ENCODE measurements at regions not wholly inside any gene's neighbourhood (a gene's known extent, or its start where the extent isn't known, plus 50 kb on each side); places are given as distances from the start of the nearest gene placed in this dataset.

DNA sequence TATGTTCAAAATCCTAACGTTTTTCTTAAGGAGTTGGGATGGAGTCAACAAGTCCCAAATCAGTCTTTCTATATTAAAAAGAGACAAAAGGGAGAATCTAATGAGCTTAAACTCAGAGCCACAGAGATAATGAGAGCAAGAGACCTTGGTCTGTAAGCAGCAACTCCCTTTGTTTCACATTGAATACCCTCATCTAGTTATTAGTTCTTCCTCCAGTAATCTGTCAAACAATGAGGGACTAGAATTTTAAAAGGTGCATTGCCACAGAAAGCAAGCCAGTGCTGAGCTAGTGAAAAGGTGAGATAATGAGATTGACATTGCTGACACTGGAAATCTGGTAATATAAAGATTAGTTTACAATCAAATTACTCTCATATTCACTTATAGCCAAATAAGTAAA lies 718.6 kb downstream of the DACH1 start:
- TF ChIP-seq, protein P1, sequence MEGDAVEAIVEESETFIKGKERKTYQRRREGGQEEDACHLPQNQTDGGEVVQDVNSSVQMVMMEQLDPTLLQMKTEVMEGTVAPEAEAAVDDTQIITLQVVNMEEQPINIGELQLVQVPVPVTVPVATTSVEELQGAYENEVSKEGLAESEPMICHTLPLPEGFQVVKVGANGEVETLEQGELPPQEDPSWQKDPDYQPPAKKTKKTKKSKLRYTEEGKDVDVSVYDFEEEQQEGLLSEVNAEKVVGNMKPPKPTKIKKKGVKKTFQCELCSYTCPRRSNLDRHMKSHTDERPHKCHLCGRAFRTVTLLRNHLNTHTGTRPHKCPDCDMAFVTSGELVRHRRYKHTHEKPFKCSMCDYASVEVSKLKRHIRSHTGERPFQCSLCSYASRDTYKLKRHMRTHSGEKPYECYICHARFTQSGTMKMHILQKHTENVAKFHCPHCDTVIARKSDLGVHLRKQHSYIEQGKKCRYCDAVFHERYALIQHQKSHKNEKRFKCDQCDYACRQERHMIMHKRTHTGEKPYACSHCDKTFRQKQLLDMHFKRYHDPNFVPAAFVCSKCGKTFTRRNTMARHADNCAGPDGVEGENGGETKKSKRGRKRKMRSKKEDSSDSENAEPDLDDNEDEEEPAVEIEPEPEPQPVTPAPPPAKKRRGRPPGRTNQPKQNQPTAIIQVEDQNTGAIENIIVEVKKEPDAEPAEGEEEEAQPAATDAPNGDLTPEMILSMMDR (IDR thresholded peaks at IDR 0.05; ENCODE audit: low read depth, low read length): no peak
- TF ChIP-seq POLR2A (IDR thresholded peaks at IDR 0.05; ENCODE audit: extremely low read depth, insufficient read length) (no peak), MYC (IDR thresholded peaks at IDR 0.05; ENCODE audit: low read depth, low read length) (no peak)
- TF ChIP-seq, protein P2, sequence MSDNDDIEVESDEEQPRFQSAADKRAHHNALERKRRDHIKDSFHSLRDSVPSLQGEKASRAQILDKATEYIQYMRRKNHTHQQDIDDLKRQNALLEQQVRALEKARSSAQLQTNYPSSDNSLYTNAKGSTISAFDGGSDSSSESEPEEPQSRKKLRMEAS (IDR thresholded peaks at IDR 0.05; ENCODE audit: low read depth, low read length): no peak

Measured in NB4 (cell line).